K562 (cell line): ENCODE measurements at regions not wholly inside any gene's neighbourhood (a gene's known extent, or its start where the extent isn't known, plus 50 kb on each side); places are given as distances from the start of the nearest gene placed in this dataset.

Source experiments
- KDM1A ChIP-seq, 2 experiments: fragments of 450-650 bp; IDR thresholded peaks; 2 replicates each; pipeline ENCODE4 v1.6.1; 2016; ENCODE audit warnings: mild to moderate bottlenecking in 2 of 2
- MEF2A ChIP-seq: IDR thresholded peaks from 2 replicates; pipeline ENCODE4 v1.6.1; 2011; ENCODE audit warnings: low read depth, mild to moderate bottlenecking, low read length, moderate library complexity; ENCODE audit not compliant: control insufficient read depth
- ZNF57 ChIP-seq: fragments of 450-650 bp; formaldehyde crosslinking; IDR thresholded peaks from 2 replicates; pipeline ENCODE4 v1.4.0; 2020; ENCODE audit warnings: mild to moderate bottlenecking, moderate library complexity
- TF ChIP-seq, protein P1 (sequence below): sonication (generic); formaldehyde crosslinking; IDR thresholded peaks from 2 replicates; pipeline ENCODE4 v1.8.0; 2022; ENCODE audit warnings: mild to moderate bottlenecking, missing genetic modification reagents, borderline replicate concordance

DNA sequence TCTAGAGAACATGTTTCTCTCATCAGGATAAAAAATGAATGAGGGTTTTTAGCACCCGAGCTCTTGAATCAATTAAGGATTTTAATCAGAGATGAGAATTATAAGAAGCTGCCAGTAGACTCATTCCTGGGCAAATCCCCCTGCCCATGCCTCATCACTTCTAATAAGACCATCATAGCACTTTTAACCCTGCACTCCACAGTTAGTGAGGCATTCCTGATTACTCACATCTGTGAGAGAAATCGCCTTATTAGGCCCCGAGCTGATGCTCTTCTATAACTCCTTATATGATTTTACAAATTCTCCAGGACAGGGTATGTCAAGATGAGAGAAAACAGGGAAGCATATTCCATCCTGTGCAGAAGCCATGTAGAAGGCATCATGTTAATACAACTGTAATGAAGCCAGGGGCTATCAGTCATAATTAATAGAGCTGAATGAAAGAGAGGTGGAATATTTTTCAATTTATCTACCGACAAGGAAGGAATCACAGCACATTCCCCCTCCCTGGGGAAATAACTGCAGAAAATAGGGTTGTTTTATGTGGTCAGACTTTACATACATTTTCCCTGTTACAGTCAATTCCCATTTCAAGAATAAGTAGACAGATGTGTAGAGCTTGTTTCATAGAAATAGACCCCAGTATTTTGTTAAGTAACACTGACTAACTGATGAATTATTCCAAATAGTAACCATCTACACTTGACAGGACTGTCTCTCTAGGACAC lies 272.7 kb downstream of the HHIPL2 start:
- TF ChIP-seq KDM1A (IDR thresholded peaks at IDR 0.05): no peak
- TF ChIP-seq, protein P1, sequence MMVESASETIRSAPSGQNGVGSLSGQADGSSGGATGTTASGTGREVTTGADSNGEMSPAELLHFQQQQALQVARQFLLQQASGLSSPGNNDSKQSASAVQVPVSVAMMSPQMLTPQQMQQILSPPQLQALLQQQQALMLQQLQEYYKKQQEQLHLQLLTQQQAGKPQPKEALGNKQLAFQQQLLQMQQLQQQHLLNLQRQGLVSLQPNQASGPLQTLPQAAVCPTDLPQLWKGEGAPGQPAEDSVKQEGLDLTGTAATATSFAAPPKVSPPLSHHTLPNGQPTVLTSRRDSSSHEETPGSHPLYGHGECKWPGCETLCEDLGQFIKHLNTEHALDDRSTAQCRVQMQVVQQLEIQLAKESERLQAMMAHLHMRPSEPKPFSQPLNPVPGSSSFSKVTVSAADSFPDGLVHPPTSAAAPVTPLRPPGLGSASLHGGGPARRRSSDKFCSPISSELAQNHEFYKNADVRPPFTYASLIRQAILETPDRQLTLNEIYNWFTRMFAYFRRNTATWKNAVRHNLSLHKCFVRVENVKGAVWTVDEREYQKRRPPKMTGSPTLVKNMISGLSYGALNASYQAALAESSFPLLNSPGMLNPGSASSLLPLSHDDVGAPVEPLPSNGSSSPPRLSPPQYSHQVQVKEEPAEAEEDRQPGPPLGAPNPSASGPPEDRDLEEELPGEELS (CRISPR knock-in tag): no peak
- TF ChIP-seq MEF2A: no peak
- TF ChIP-seq ZNF57: no peak
